NT2/D1 (cell line): ENCODE measurements at regions not wholly inside any gene's neighbourhood (a gene's known extent, or its start where the extent isn't known, plus 50 kb on each side); places are given as distances from the start of the nearest gene placed in this dataset.
"Not testable (repeated sequence)": the region's sequence is repeated elsewhere in the genome, so short reads cannot be mapped to it uniquely, and the experiment has no call there.

Source experiments
- DNase-seq: peaks from one replicate; pipeline ENCODE4 v3.0.0-alpha.2; 2011; ENCODE audit warnings: low read depth, low spot score
- H3K27me3 ChIP-seq: 2 replicates; pipeline ENCODE4 v1.6.0; 2011; ENCODE audit warnings: mild to moderate bottlenecking; ENCODE audit not compliant: insufficient read length, insufficient read depth
- H3K36me3 ChIP-seq: 2 replicates; pipeline ENCODE4 v1.6.1; 2011; ENCODE audit warnings: mild to moderate bottlenecking, low read length, mixed read lengths; ENCODE audit not compliant: insufficient read depth, insufficient read length
- H3K4me1 ChIP-seq: 2 replicates; pipeline ENCODE4 v1.5.1; 2011; ENCODE audit not compliant: insufficient read depth, insufficient read length
- H3K4me3 ChIP-seq: 2 replicates; pipeline ENCODE4 v1.5.1; 2011; ENCODE audit warnings: low read depth; ENCODE audit not compliant: insufficient read length
- H3K9ac ChIP-seq: 2 replicates; pipeline ENCODE4 v1.6.0; 2011; ENCODE audit warnings: low read depth; ENCODE audit not compliant: insufficient read length
- H3K9me3 ChIP-seq: 2 replicates; pipeline ENCODE4 v1.5.1; 2011; ENCODE audit warnings: mild to moderate bottlenecking, low read length; ENCODE audit not compliant: insufficient read depth
- SUZ12 ChIP-seq: IDR thresholded peaks from 2 replicates; pipeline ENCODE4 v1.6.1; 2011; ENCODE audit not compliant: insufficient read length, insufficient read depth; ENCODE audit errors: extremely low read depth
- YY1 ChIP-seq: IDR thresholded peaks from 2 replicates; pipeline ENCODE4 v1.6.1; 2011; ENCODE audit not compliant: insufficient read length, insufficient read depth
- ZNF274 ChIP-seq: IDR thresholded peaks from 2 replicates; pipeline ENCODE4 v1.6.1; 2011; ENCODE audit warnings: mild to moderate bottlenecking, low read depth, low read length

DNA sequence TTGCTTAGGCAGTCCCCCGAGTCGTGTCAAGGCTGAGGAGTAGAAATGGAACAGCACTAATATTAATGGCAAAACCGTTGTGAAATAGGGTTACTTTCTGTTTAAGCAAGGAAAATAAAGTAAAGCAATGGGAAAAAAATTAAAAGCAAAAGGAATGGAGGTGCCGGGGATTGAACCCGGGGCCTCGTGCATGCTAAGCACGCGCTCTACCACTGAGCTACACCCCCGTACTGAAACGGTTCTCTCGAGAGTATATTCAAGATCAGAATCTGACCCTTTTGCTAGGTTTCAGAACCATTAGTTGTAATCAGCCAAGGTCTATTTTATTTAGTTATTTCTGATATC, 85.5 kb downstream of the TRIM27 start:
- DNase-seq = no peak
- H3K9me3 ChIP-seq = no peaks in the 10 kb centered on the region
- peaks cover 11% of the 10 kb centered on the region for H3K27me3 ChIP-seq
- no peak for TF ChIP-seq ZNF274
- no peak for TF ChIP-seq YY1
- no peak for TF ChIP-seq SUZ12
- H3K4me1 ChIP-seq = no peaks in the 10 kb centered on the region
- H3K9ac ChIP-seq = peak overlapping the region; percentile 73
- no peaks in the 10 kb centered on the region for H3K36me3 ChIP-seq
- peak overlapping the region; percentile 69 for H3K4me3 ChIP-seq

DNA sequence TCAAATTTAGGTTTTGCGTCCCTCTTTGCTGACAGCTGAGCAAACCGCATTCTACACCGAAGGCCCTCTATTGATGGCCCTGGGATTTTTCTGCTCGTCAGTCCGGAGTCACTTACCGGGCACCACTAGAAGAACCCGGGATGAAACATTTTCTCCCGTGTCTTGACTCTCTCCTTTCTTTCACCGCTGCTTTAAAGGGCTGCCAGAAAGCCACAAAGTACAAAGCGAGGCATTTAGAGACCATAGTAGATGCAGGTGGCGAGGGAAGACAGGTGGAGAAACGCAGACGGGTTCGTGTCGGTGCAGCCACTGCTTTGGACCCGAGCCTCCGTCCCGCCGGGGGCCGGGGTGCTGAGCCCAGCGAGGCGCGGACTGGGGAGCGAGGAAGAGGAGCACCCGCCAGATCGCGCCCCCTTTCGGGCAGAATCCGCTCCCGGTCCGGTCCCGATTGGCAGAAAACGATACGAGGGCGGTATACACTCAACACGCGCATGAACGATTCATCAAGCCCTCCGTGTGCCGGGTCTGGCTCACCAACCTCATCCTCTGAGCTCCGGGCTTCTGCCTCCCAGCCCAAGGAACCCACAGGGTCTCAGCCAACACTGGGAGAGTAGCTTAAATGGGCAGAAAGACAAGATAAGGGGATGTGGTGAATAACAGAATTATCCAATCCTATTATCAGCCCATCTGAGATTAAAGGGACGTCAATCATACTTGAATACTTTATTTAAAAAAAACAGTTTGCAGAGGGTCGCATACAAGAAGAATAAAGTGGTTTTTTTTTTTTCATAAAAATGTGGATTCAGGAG, 84.9 kb downstream of the TRIM27 start:
- Histone ChIP-seq H3K27me3 (peaks cover 11% of the 10 kb centered on the region), H3K36me3 (no peaks in the 10 kb centered on the region), H3K4me1 (no peaks in the 10 kb centered on the region), H3K9ac (peak overlapping the region; percentile 73), H3K4me3 (peak overlapping the region; percentile 64), H3K9me3 (no peaks in the 10 kb centered on the region)
- TF ChIP-seq SUZ12 = no peak
- no peak for TF ChIP-seq ZNF274
- no peak for TF ChIP-seq YY1
- peak; percentile 48 for DNase-seq

DNA sequence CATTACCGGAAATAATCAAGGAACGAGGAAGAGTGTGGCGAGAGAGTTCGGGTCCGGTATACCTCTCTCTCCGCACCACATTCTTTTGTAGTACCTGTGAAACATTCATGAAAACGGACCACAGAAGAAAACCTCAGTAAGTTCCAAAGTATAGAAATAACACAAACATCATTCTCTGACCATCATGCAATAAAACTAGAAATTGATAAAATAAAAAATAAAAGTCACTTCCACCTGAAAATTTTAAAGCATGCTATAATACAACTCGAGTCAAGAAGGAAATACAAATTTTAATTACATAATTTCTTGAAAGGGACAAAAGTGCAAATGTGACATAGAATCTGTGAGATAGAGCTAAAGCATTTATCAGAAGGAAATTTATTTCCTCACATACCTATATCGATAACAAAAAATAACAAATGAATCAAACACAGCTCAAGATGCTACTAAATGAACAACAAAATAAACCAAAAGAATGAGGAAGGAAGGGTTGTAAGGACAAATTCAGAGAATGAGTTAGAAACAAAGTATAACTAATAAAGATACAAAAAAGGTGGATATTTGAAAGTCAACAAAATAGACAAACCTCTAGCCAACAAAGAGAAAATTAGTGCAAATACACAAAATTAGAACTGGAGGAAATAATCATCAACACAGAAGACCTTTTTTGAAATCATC, 84.2 kb downstream of the TRIM27 start:
- H3K27me3 ChIP-seq = peaks cover 11% of the 10 kb centered on the region
- peak overlapping the region; percentile 73 for H3K9ac ChIP-seq

DNA sequence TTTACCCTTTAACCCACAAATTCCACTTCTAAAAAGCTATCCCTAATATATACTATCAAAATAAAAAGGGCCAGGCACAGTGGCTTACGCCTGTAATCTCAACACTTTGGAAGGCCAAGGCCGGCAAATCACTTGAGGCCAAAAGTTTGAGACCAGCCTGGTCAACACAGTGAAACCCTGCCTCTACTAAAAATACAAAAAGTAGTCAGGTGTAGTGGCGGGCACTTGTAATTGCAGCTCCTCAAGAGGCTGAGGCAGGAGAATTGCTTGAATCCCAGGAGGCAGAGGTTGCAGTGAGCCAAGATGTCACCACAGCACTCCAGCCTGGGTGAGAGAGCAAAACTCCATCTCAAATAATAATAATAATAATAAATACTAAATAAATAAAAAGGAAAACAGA, 82.5 kb downstream of the TRIM27 start:
- no peaks in the 10 kb centered on the region for H3K4me1 ChIP-seq
- no peaks in the 10 kb centered on the region for H3K36me3 ChIP-seq
- no peak for DNase-seq
- peaks cover 11% of the 10 kb centered on the region for H3K27me3 ChIP-seq
- TF ChIP-seq SUZ12 (no peak), ZNF274 (no peak), YY1 (no peak)
- H3K9ac ChIP-seq = no peak overlapping the region
- no peaks in the 10 kb centered on the region for H3K9me3 ChIP-seq
- H3K4me3 ChIP-seq = no peak overlapping the region

More for the DNA sequence above, 84.2 kb downstream of the TRIM27 start:
- no peaks in the 10 kb centered on the region for H3K9me3 ChIP-seq
- H3K36me3 ChIP-seq = no peaks in the 10 kb centered on the region
- no peak for DNase-seq
- H3K4me3 ChIP-seq = peak overlapping the region; percentile 64
- no peak for TF ChIP-seq SUZ12
- no peak for TF ChIP-seq YY1
- TF ChIP-seq ZNF274 = no peak
- no peaks in the 10 kb centered on the region for H3K4me1 ChIP-seq

DNA sequence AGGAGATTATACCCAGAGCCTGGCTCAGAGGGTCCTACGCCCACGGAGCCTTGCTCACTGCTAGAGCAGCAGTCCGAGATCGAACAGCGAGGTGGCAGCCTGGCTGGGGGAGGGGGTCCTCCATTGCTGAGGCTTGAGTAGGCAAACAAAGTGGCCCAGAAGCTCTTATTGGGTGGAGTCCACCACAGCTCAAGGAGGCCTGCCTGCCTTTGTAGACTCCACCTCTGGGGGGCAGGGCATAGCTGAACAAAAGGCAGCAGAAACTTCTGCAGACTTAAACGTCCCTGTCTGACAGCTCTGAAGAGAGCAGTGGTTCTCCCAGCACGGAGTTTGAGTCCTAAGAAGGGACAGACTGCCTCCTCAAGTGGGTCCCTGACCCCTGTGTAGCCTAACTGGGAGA, 75.0 kb downstream of the TRIM27 start:
- not testable (repeated sequence) for H3K36me3 ChIP-seq, DNase-seq, H3K4me3 ChIP-seq, H3K27me3 ChIP-seq, H3K9ac ChIP-seq, H3K4me1 ChIP-seq, H3K9me3 ChIP-seq
